ENCODE measurements at regions not wholly inside any gene's neighbourhood (a gene's known extent, or its start where the extent isn't known, plus 50 kb on each side); places are given as distances from the start of the nearest gene placed in this dataset.

GRCh38 chr11:92678008-92678611 lies 291.3 kb upstream of the MTNR1B start:
- DNase-seq (ENCODE audit: low read depth in 1 of 2, low spot score in 2 of 2) (no peak), FAIRE-seq (no peak)
- H3K27ac ChIP-seq (ENCODE audit: low read depth, low read length) = no peak overlapping the region
- H2BK12ac ChIP-seq (ENCODE audit: low read depth, low read length) = no peak overlapping the region
- ChIA-PET POLR2A (ENCODE audit: partially characterized antibody) (no interaction called here), CTCF (ENCODE audit: partially characterized antibody) (interaction anchor here (0.6 to 1.1 kb wide), 2 partner anchors 71 to 208 kb away, joined by 3 read pairs; no protein-coding TSS in a partner anchor)
- no peaks in the 10 kb centered on the region for H3K23me2 ChIP-seq (ENCODE audit: low read depth, low read length)
- no peak overlapping the region for H3K9ac ChIP-seq (replicated peaks in 1 of 4; ENCODE audit: extremely low read depth in 1 of 4, low read depth in 3 of 4, low read length in 3 of 4)
- no peak overlapping the region for H3K23ac ChIP-seq (ENCODE audit: insufficient read length)
- no peak overlapping the region for H2AFZ ChIP-seq (ENCODE audit: low read length)
- WGBS, 2 experiments (ENCODE audit: extremely low coverage in 1 of 2, insufficient coverage in 1 of 2, insufficient read length in 1 of 2, insufficient replicate concordance in 2 of 2, low coverage in 1 of 2, low lambda C conversion rate in 2 of 2, missing lambda C conversion rate in 1 of 2) = 53% methylated on average over 3 of the region's 3 CpGs; no CpG with 5 or more reads in 1 of the 2 experiments
- H3K36me3 ChIP-seq (ENCODE audit: control insufficient read depth in 2 of 4, insufficient read depth in 4 of 4, low read length in 3 of 4) = no peaks in the 10 kb centered on the region
- H3K4me2 ChIP-seq (ENCODE audit: insufficient read depth in 1 of 2, low read depth in 2 of 2, low read length in 2 of 2) = no peak overlapping the region
- no peaks in the 10 kb centered on the region for H3K9me3 ChIP-seq (ENCODE audit: insufficient read depth in 2 of 2, low read depth in 1 of 2, low read length in 1 of 2)
- no peaks in the 10 kb centered on the region for H4K20me1 ChIP-seq (replicated peaks in 1 of 2; ENCODE audit: control insufficient read depth in 1 of 2, insufficient read depth in 2 of 2, low read length in 2 of 2)
- no peak overlapping the region for H4K91ac ChIP-seq (replicated peaks; ENCODE audit: insufficient read length, low read length)
- no peak overlapping the region for H2BK15ac ChIP-seq (ENCODE audit: low read length)
- no peaks in the 10 kb centered on the region for H3K27me3 ChIP-seq (replicated peaks in 1 of 4; ENCODE audit: control insufficient read depth in 3 of 4, extremely low read depth in 1 of 4, insufficient read depth in 3 of 4, low read length in 3 of 4)
- no peaks in the 10 kb centered on the region for H3K4me1 ChIP-seq (replicated peaks in 1 of 4; ENCODE audit: control insufficient read depth in 3 of 4, insufficient read depth in 4 of 4, low read length in 3 of 4)
- TF ChIP-seq HDAC2 (IDR thresholded peaks at IDR 0.05; ENCODE audit: borderline replicate concordance in 1 of 2, low read depth in 2 of 2, low read length in 2 of 2) (no peak), JUND (IDR thresholded peaks at IDR 0.05; ENCODE audit: low read length) (no peak), POLR2AphosphoS5 (IDR thresholded peaks at IDR 0.05; ENCODE audit: low read depth, low read length) (no peak), RNF2 (IDR thresholded peaks at IDR 0.05; ENCODE audit: borderline replicate concordance, low read depth, low read length, missing control alignments, poor library complexity, severe bottlenecking) (no peak)
- H3K4me3 ChIP-seq (ENCODE audit: extremely low read depth in 1 of 4, insufficient read depth in 2 of 4, low read depth in 3 of 4, low read length in 4 of 4) = no peak overlapping the region
- H3K79me1 ChIP-seq (ENCODE audit: low read depth, low read length) = no peaks in the 10 kb centered on the region
- H3K56ac ChIP-seq (replicated peaks; ENCODE audit: insufficient read length, low read depth, low read length) = no peak overlapping the region
- H2AK5ac ChIP-seq (ENCODE audit: low read depth, low read length) = no peak overlapping the region
- no peak overlapping the region for H3K18ac ChIP-seq (ENCODE audit: extremely low read depth, low read length)
- H2BK5ac ChIP-seq (ENCODE audit: low read depth, low read length) = no peak overlapping the region
- no peak overlapping the region for H2BK120ac ChIP-seq (replicated peaks; ENCODE audit: low read depth, low read length)
- no peaks in the 10 kb centered on the region for H3K79me2 ChIP-seq (ENCODE audit: control insufficient read depth in 1 of 2, insufficient read depth in 2 of 2, low read length in 2 of 2)
- no peak overlapping the region for H2BK20ac ChIP-seq (ENCODE audit: low read length)
- H4K8ac ChIP-seq (ENCODE audit: extremely low read depth, insufficient read depth, low read length) = no peak overlapping the region
- H3K14ac ChIP-seq (ENCODE audit: insufficient read length) = no peak overlapping the region
- H4K5ac ChIP-seq (ENCODE audit: insufficient read length, low read depth, low read length) = no peak overlapping the region
- no peak overlapping the region for H3K4ac ChIP-seq (replicated peaks; ENCODE audit: insufficient read length, low read depth, low read length)
